Right atrium auricular region (tissue), 2 donors: ENCODE measurements at regions not wholly inside any gene's neighbourhood (a gene's known extent, or its start where the extent isn't known, plus 50 kb on each side); places are given as distances from the start of the nearest gene placed in this dataset.

Experiments used
- DNase-seq: peaks from one replicate; pipeline ENCODE4 v3.0.0-alpha.2; 2019; ENCODE audit warnings: low spot score
- H3K27ac ChIP-seq, 2 donors: fragments of 200-600 bp; sonication (generic); 1 replicate in 1 of 2; 2 replicates in 1 of 2; pipeline ENCODE4 v1.5.1; 2016 to 2019
- H3K27me3 ChIP-seq, 2 donors: fragments of 200-600 bp; sonication (generic); one replicate each; pipeline versions ENCODE4 v1.5.1 to v1.6.0; 2017 to 2019
- H3K36me3 ChIP-seq: fragments of 200-600 bp; sonication (generic); one replicate; pipeline ENCODE4 v1.5.1; 2016
- H3K4me1 ChIP-seq, 2 donors: fragments of 200-600 bp; sonication (generic); one replicate each; pipeline versions ENCODE4 v1.5.1 to v1.6.0; 2017 to 2019
- H3K4me3 ChIP-seq, 2 donors: fragments of 200-600 bp; sonication (generic); 1 replicate in 1 of 2; 2 replicates in 1 of 2; pipeline ENCODE4 v1.5.1; 2017 to 2019; ENCODE audit warnings: mild to moderate bottlenecking in 1 of 2, moderate library complexity in 1 of 2
- H3K9me3 ChIP-seq, 2 donors: fragments of 200-600 bp; sonication (generic); one replicate each; pipeline ENCODE4 v1.5.1; 2019
- TF ChIP-seq, protein P1 (sequence below), 2 donors: fragments of 200-600 bp; sonication (generic); IDR thresholded peaks; one replicate each; pipeline ENCODE4 v1.5.1; 2019; ENCODE audit warnings: antibody characterized with exemption in 2 of 2

GRCh38 chr4:149870008-149870407 is 54.4 kb upstream of the IQCM start:
- Histone ChIP-seq H3K27me3 (no peaks in the 10 kb centered on the region), H3K36me3 (no peaks in the 10 kb centered on the region)
- no peak for DNase-seq

DNA sequence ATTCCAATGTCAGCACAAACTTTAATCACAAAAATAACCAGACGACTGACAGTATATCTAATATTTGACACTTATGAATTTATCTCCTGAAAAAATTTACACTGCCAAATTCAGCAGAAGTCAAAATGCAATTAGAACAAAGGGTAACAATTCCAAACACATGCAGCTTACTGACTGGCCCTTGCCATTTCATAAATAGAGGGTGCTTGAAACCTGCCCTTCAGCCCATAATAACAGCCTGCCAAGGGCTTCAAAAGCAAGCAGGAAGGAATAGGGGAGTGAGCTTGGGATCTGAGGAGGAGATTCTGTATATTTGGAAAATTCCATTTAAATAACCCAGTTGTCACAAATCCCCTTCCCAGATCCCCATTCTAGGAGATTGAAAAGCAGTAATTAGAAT is 66.1 kb upstream of the IQCM start:
- no peak overlapping the region for H3K4me3 ChIP-seq
- no peaks in the 10 kb centered on the region for H3K27me3 ChIP-seq
- peaks cover 0 to 10% of the 10 kb centered on the region in 2 donors for H3K4me1 ChIP-seq
- H3K27ac ChIP-seq: no peak overlapping the region
- no peak for DNase-seq
- H3K36me3 ChIP-seq: no peaks in the 10 kb centered on the region
- TF ChIP-seq, protein P1, sequence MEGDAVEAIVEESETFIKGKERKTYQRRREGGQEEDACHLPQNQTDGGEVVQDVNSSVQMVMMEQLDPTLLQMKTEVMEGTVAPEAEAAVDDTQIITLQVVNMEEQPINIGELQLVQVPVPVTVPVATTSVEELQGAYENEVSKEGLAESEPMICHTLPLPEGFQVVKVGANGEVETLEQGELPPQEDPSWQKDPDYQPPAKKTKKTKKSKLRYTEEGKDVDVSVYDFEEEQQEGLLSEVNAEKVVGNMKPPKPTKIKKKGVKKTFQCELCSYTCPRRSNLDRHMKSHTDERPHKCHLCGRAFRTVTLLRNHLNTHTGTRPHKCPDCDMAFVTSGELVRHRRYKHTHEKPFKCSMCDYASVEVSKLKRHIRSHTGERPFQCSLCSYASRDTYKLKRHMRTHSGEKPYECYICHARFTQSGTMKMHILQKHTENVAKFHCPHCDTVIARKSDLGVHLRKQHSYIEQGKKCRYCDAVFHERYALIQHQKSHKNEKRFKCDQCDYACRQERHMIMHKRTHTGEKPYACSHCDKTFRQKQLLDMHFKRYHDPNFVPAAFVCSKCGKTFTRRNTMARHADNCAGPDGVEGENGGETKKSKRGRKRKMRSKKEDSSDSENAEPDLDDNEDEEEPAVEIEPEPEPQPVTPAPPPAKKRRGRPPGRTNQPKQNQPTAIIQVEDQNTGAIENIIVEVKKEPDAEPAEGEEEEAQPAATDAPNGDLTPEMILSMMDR (IDR thresholded peaks at IDR 0.05): no peak
- H3K9me3 ChIP-seq: no peaks in the 10 kb centered on the region

More at GRCh38 chr4:149870008-149870407, 54.4 kb upstream of the IQCM start:
- Histone ChIP-seq H3K9me3 (no peaks in the 10 kb centered on the region), H3K4me1 (no peaks in the 10 kb centered on the region), H3K4me3 (no peak overlapping the region), H3K27ac (no peak overlapping the region)
- TF ChIP-seq, protein P1 (IDR thresholded peaks at IDR 0.05): no peak

- no peaks in the 10 kb centered on the region for H3K9me3 ChIP-seq
- H3K27me3 ChIP-seq: no peaks in the 10 kb centered on the region
- no peak overlapping the region for H3K4me3 ChIP-seq
- peaks cover 0 to 10% of the 10 kb centered on the region in 2 donors for H3K4me1 ChIP-seq
- DNase-seq: no peak
- TF ChIP-seq, protein P1 (IDR thresholded peaks at IDR 0.05): no peak
- no peak overlapping the region for H3K27ac ChIP-seq
- no peaks in the 10 kb centered on the region for H3K36me3 ChIP-seq
Measured at GRCh38 chr4:149882251-149882650, 66.6 kb upstream of the IQCM start.

- no peak overlapping the region for H3K27ac ChIP-seq
- TF ChIP-seq, protein P1 (IDR thresholded peaks at IDR 0.05): no peak
- H3K27me3 ChIP-seq: no peaks in the 10 kb centered on the region
- DNase-seq: no peak
- H3K36me3 ChIP-seq: no peaks in the 10 kb centered on the region
- H3K4me3 ChIP-seq: no peak overlapping the region
- no peaks in the 10 kb centered on the region for H3K9me3 ChIP-seq
- H3K4me1 ChIP-seq: peaks cover 0 to 10% of the 10 kb centered on the region in 2 donors
Measured at GRCh38 chr4:149884046-149884445, 68.4 kb upstream of the IQCM start.

GRCh38 chr4:149884529-149885181 is 69.0 kb upstream of the IQCM start:
- Histone ChIP-seq H3K4me1 (peaks cover 0 to 10% of the 10 kb centered on the region in 2 donors), H3K4me3 (no peak overlapping the region), H3K27me3 (no peaks in the 10 kb centered on the region), H3K36me3 (no peaks in the 10 kb centered on the region), H3K9me3 (no peaks in the 10 kb centered on the region), H3K27ac (no peak overlapping the region)
- TF ChIP-seq, protein P1 (IDR thresholded peaks at IDR 0.05): no peak
- no peak for DNase-seq

DNA sequence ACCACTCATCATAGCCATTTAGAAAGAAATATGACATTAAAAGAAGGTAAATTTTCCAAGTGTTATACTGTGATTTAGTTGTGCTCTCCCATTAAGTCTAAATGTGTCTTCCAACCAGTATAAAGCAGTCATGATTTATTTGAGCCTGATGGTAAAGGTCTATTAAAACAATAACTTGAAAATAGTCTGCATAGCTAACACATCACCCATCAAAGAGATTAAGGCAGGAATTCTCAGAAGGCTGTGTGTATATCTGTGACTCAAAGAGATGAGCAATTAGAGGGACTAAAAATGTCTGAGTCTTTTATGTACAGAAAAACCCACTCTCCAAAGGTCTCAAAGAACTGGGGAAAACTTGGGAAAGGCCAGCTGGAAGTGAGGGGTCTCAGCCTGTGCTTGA is 70.3 kb upstream of the IQCM start:
- H3K27ac ChIP-seq: no peak overlapping the region

More for the DNA sequence above, 70.3 kb upstream of the IQCM start:
- Histone ChIP-seq H3K4me3 (no peak overlapping the region), H3K27me3 (no peaks in the 10 kb centered on the region), H3K36me3 (no peaks in the 10 kb centered on the region), H3K9me3 (no peaks in the 10 kb centered on the region), H3K4me1 (peaks cover 0 to 10% of the 10 kb centered on the region in 2 donors)
- DNase-seq: no peak
- TF ChIP-seq, protein P1 (IDR thresholded peaks at IDR 0.05): no peak
